Coronary artery (tissue), 2 donors: ENCODE measurements at regions not wholly inside any gene's neighbourhood (a gene's known extent, or its start where the extent isn't known, plus 50 kb on each side); places are given as distances from the start of the nearest gene placed in this dataset.
"Not testable (repeated sequence)": the region's sequence is repeated elsewhere in the genome, so short reads cannot be mapped to it uniquely, and the experiment has no call there.

Experiments used
- DNase-seq: peaks from one replicate; pipeline ENCODE4 v3.0.0-alpha.2; 2017; ENCODE audit warnings: low spot score
- H3K27ac ChIP-seq, 2 donors: fragments of 200-600 bp; sonication (generic); one replicate each; pipeline ENCODE4 v1.5.1; 2016 to 2019
- H3K4me3 ChIP-seq: fragments of 200-600 bp; sonication (generic); 2 replicates; pipeline ENCODE4 v1.5.1; 2016; ENCODE audit warnings: mild to moderate bottlenecking, moderate library complexity
- CTCF ChIP-seq: fragments of 200-600 bp; sonication (generic); IDR thresholded peaks from one replicate; pipeline ENCODE4 v1.5.1; 2019; ENCODE audit warnings: antibody characterized with exemption

- no peak overlapping the region for H3K4me3 ChIP-seq
- DNase-seq, result no peak
- H3K27ac ChIP-seq, result no peak overlapping the region
- no peak for TF ChIP-seq CTCF
Observed at GRCh38 chr16:46519063-46519462, 102.1 kb downstream of the SHCBP1 start.

- no peak for TF ChIP-seq CTCF
- no peak overlapping the region for H3K27ac ChIP-seq
- H3K4me3 ChIP-seq, result no peak overlapping the region
- DNase-seq, result no peak
Observed at GRCh38 chr16:46496701-46497100, 124.5 kb downstream of the SHCBP1 start.

GRCh38 chr16:46482895-46483294 is 138.3 kb downstream of the SHCBP1 start:
- Histone ChIP-seq H3K27ac (no peak overlapping the region), H3K4me3 (no peak overlapping the region)
- DNase-seq, result no peak
- no peak for TF ChIP-seq CTCF

GRCh38 chr16:46466239-46466638 is 154.9 kb downstream of the SHCBP1 start:
- DNase-seq, result no peak
- no peak for TF ChIP-seq CTCF
- H3K27ac ChIP-seq, result no peak overlapping the region
- no peak overlapping the region for H3K4me3 ChIP-seq

- H3K27ac ChIP-seq, DNase-seq, H3K4me3 ChIP-seq: not testable (repeated sequence)
Observed at GRCh38 chr16:46454801-46455200, 166.4 kb downstream of the SHCBP1 start.

- H3K27ac ChIP-seq, result no peak overlapping the region
- no peak for DNase-seq
- H3K4me3 ChIP-seq, result no peak overlapping the region
- TF ChIP-seq CTCF, result no peak
Observed at GRCh38 chr16:46428108-46429061, 192.8 kb downstream of the SHCBP1 start.

GRCh38 chr16:46427340-46428107 is 193.7 kb downstream of the SHCBP1 start:
- no peak for TF ChIP-seq CTCF
- DNase-seq, result no peak
- Histone ChIP-seq H3K27ac (no peak overlapping the region), H3K4me3 (no peak overlapping the region)
